ENCODE measurements at regions not wholly inside any gene's neighbourhood (a gene's known extent, or its start where the extent isn't known, plus 50 kb on each side); places are given as distances from the start of the nearest gene placed in this dataset.

- Histone ChIP-seq H2AFZ (ENCODE audit: low read length) (no peak overlapping the region), H3K79me2 (ENCODE audit: low read length) (no peaks in the 10 kb centered on the region)
- TF ChIP-seq, protein P1, sequence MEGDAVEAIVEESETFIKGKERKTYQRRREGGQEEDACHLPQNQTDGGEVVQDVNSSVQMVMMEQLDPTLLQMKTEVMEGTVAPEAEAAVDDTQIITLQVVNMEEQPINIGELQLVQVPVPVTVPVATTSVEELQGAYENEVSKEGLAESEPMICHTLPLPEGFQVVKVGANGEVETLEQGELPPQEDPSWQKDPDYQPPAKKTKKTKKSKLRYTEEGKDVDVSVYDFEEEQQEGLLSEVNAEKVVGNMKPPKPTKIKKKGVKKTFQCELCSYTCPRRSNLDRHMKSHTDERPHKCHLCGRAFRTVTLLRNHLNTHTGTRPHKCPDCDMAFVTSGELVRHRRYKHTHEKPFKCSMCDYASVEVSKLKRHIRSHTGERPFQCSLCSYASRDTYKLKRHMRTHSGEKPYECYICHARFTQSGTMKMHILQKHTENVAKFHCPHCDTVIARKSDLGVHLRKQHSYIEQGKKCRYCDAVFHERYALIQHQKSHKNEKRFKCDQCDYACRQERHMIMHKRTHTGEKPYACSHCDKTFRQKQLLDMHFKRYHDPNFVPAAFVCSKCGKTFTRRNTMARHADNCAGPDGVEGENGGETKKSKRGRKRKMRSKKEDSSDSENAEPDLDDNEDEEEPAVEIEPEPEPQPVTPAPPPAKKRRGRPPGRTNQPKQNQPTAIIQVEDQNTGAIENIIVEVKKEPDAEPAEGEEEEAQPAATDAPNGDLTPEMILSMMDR (IDR thresholded peaks at IDR 0.05; ENCODE audit: low read length) = no peak
- TF ChIP-seq EZH2 (optimal IDR thresholded peaks at IDR 0.05; ENCODE audit: low read depth, low read length) = no peak
- TF ChIP-seq EZH2phosphoT487 (IDR thresholded peaks at IDR 0.05; ENCODE audit: low read length) = no peak
Observed at GRCh38 chr3:84039099-84039498, 919.7 kb upstream of the CADM2 start.

DNA sequence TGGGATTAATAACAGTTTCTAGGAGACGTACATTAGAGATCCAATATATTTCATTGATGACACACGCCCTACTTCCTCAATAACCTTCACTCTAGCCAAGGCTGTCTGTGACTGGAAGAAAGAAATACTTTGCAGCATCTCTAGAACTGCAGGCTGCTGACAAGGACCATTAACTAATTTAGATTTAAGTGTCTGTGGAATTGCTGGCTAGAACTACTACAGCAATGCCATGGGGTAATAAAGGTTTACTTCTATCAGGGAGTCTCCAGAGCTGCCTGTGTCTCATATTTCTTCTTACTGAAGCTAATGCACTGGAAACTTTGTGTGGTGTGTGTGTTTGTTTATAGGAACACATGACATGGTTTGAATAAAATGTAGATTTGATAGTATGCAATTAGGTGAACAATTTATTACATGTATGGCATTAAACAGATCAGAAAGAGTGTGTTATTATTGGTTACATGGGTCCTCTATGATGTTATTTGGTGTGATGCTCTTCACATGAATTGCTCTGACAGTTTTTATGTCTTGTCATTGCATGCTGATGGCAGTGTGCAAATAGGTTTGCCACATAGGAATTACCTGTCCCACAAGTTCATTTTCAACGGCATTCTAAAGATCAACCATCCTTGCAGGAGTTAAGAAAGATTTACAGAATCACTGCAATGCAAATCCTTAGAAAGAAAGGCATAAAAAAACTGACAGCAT lies 916.2 kb upstream of the CADM2 start:
- no peaks in the 10 kb centered on the region for H3K9me3 ChIP-seq (replicated peaks; ENCODE audit: insufficient read depth, low read length)

More at GRCh38 chr3:84039099-84039498, 919.7 kb upstream of the CADM2 start:
- DNase-seq = no peak
- H4K20me1 ChIP-seq (ENCODE audit: insufficient read depth, low read length) = no peaks in the 10 kb centered on the region
- H3K27ac ChIP-seq (ENCODE audit: low read length) = no peak overlapping the region
- no peaks in the 10 kb centered on the region for H3K4me1 ChIP-seq (ENCODE audit: low read length)
- no peaks in the 10 kb centered on the region for H3K27me3 ChIP-seq (replicated peaks; ENCODE audit: insufficient read depth, low read length)
- H3K4me3 ChIP-seq (ENCODE audit: low read length) = no peak overlapping the region
- H3F3A ChIP-seq (ENCODE audit: insufficient read depth, low read length) = no peaks in the 10 kb centered on the region
- H3K4me2 ChIP-seq (ENCODE audit: low read depth, low read length) = no peak overlapping the region
- no peak overlapping the region for H3K9ac ChIP-seq (ENCODE audit: low read length)
- H3K36me3 ChIP-seq (replicated peaks; ENCODE audit: insufficient read depth, low read length) = no peaks in the 10 kb centered on the region
- no peaks in the 10 kb centered on the region for H3K9me2 ChIP-seq (replicated peaks; ENCODE audit: insufficient read depth, low read length)
- H3K9me3 ChIP-seq (replicated peaks; ENCODE audit: insufficient read depth, low read length) = no peaks in the 10 kb centered on the region

GRCh38 chr3:84066915-84067314 lies 891.9 kb upstream of the CADM2 start:
- Histone ChIP-seq H3K27me3 (replicated peaks; ENCODE audit: insufficient read depth, low read length) (no peaks in the 10 kb centered on the region), H3K9me3 (replicated peaks; ENCODE audit: insufficient read depth, low read length) (no peaks in the 10 kb centered on the region), H3K36me3 (replicated peaks; ENCODE audit: insufficient read depth, low read length) (no peaks in the 10 kb centered on the region), H3K4me3 (ENCODE audit: low read length) (no peak overlapping the region), H3K4me1 (ENCODE audit: low read length) (no peaks in the 10 kb centered on the region), H2AFZ (ENCODE audit: low read length) (no peak overlapping the region), H3K4me2 (ENCODE audit: low read depth, low read length) (no peak overlapping the region), H3K9me2 (replicated peaks; ENCODE audit: insufficient read depth, low read length) (no peaks in the 10 kb centered on the region), H3K9ac (ENCODE audit: low read length) (no peak overlapping the region), H3K79me2 (ENCODE audit: low read length) (no peaks in the 10 kb centered on the region), H3K27ac (ENCODE audit: low read length) (no peak overlapping the region), H4K20me1 (ENCODE audit: insufficient read depth, low read length) (no peaks in the 10 kb centered on the region), H3F3A (ENCODE audit: insufficient read depth, low read length) (no peaks in the 10 kb centered on the region)
- TF ChIP-seq EZH2 (optimal IDR thresholded peaks at IDR 0.05; ENCODE audit: low read depth, low read length) = no peak
- TF ChIP-seq, protein P1 (IDR thresholded peaks at IDR 0.05; ENCODE audit: low read length) = no peak
- no peak for TF ChIP-seq EZH2phosphoT487 (IDR thresholded peaks at IDR 0.05; ENCODE audit: low read length)
- no peak for DNase-seq

More for the DNA sequence above, 916.2 kb upstream of the CADM2 start:
- H3K79me2 ChIP-seq (ENCODE audit: low read length) = no peaks in the 10 kb centered on the region
- H3K9me2 ChIP-seq (replicated peaks; ENCODE audit: insufficient read depth, low read length) = no peaks in the 10 kb centered on the region
- H3F3A ChIP-seq (ENCODE audit: insufficient read depth, low read length) = no peaks in the 10 kb centered on the region
- H3K4me2 ChIP-seq (ENCODE audit: low read depth, low read length) = no peak overlapping the region
- no peaks in the 10 kb centered on the region for H3K4me1 ChIP-seq (ENCODE audit: low read length)
- TF ChIP-seq, protein P1 (IDR thresholded peaks at IDR 0.05; ENCODE audit: low read length) = no peak
- TF ChIP-seq EZH2phosphoT487 (IDR thresholded peaks at IDR 0.05; ENCODE audit: low read length) = no peak
- no peak for TF ChIP-seq EZH2 (optimal IDR thresholded peaks at IDR 0.05; ENCODE audit: low read depth, low read length)
- no peak overlapping the region for H2AFZ ChIP-seq (ENCODE audit: low read length)
- H3K4me3 ChIP-seq (ENCODE audit: low read length) = no peak overlapping the region
- no peaks in the 10 kb centered on the region for H4K20me1 ChIP-seq (ENCODE audit: insufficient read depth, low read length)
- DNase-seq = no peak
- no peak overlapping the region for H3K9ac ChIP-seq (ENCODE audit: low read length)
- no peaks in the 10 kb centered on the region for H3K27me3 ChIP-seq (replicated peaks; ENCODE audit: insufficient read depth, low read length)
- no peak overlapping the region for H3K27ac ChIP-seq (ENCODE audit: low read length)
- no peaks in the 10 kb centered on the region for H3K36me3 ChIP-seq (replicated peaks; ENCODE audit: insufficient read depth, low read length)
